Transverse colon (tissue), 4 donors: ENCODE measurements at regions not wholly inside any gene's neighbourhood (a gene's known extent, or its start where the extent isn't known, plus 50 kb on each side); places are given as distances from the start of the nearest gene placed in this dataset.
"Not testable (repeated sequence)": the region's sequence is repeated elsewhere in the genome, so short reads cannot be mapped to it uniquely, and the experiment has no call there.

Source experiments
- DNase-seq: peaks from one replicate; pipeline ENCODE4 v3.0.0-alpha.2; 2019
- H3K27ac ChIP-seq, 4 donors: fragments of 200-600 bp; sonication (generic); 2 replicates each; pipeline ENCODE4 v1.5.1; 2016 to 2018; ENCODE audit warnings: inconsistent platforms in 4 of 4
- H3K27me3 ChIP-seq: fragments of 200-600 bp; sonication (generic); 2 replicates; pipeline ENCODE4 v1.5.1; 2017; ENCODE audit warnings: inconsistent platforms
- H3K36me3 ChIP-seq, 4 donors: fragments of 200-600 bp; sonication (generic); 2 replicates each; pipeline ENCODE4 v1.5.1; 2017 to 2019; ENCODE audit warnings: inconsistent platforms in 4 of 4
- H3K4me1 ChIP-seq, 4 donors: fragments of 200-600 bp; sonication (generic); 2 replicates each; pipeline ENCODE4 v1.5.1; 2017 to 2020; ENCODE audit warnings: inconsistent platforms in 4 of 4
- H3K4me3 ChIP-seq, 4 donors: fragments of 200-600 bp; sonication (generic); 1 replicate in 1 of 4; 2 replicates in 3 of 4; pipeline versions ENCODE4 v1.5.1 to v1.6.1; 2017 to 2019; ENCODE audit warnings: inconsistent platforms in 4 of 4
- H3K9me3 ChIP-seq, 2 donors: fragments of 200-600 bp; sonication (generic); 2 replicates each; pipeline ENCODE4 v1.5.1; 2017 to 2019; ENCODE audit warnings: inconsistent platforms in 2 of 2
- EP300 ChIP-seq: sonication (generic); formaldehyde crosslinking; IDR thresholded peaks from one replicate; pipeline ENCODE4 v1.6.1; 2017; ENCODE audit warnings: antibody characterized with exemption, low read depth
- POLR2A ChIP-seq: fragments of 450-650 bp; IDR thresholded peaks from one replicate; pipeline ENCODE4 v1.6.1; 2016; ENCODE audit warnings: antibody characterized with exemption, mild to moderate bottlenecking, moderate library complexity
- POLR2AphosphoS5 ChIP-seq, 3 donors: sonication (generic); formaldehyde crosslinking; IDR thresholded peaks; one replicate each; pipeline ENCODE4 v1.6.1; 2016; ENCODE audit warnings: antibody characterized with exemption in 3 of 3
- WGBS, 2 donors: methylation state at CpG; one replicate each; pipeline ENCODE4 v1.1.5; 2018; ENCODE audit warnings: low coverage in 1 of 2; 5-methylcytosine and 5-hydroxymethylcytosine counted together
- in situ Hi-C, 4 donors: fragments of 200-750 bp; cut with MboI; loops; one replicate each; pipeline versions ENCODE4 v1.15.0 to v1.15.1; 2017; ENCODE audit warnings: low sequenced_read_pairs in 3 of 4, low pct_ligation_motif_present in 1 of 4, low pct_unique_long_range_greater_than_20kb in 1 of 4
- intact Hi-C: fragments of 100-400 bp; cut with DNase I; formaldehyde crosslinking; loops from one replicate; pipeline ENCODE4 v1.15.1; 2023; ENCODE audit warnings: low total_unique reads
- TF ChIP-seq, protein P1 (sequence below), 5 experiments: fragments of 200-600 bp in 3 of 5; fragments of 450-650 bp in 2 of 5; sonication (generic) in 3 of 5; IDR thresholded peaks; 1 replicate in 2 of 5; 2 replicates in 3 of 5; pipeline ENCODE4 v1.5.1; 2016 to 2017; ENCODE audit warnings: antibody characterized with exemption in 5 of 5, inconsistent platforms in 3 of 5, mild to moderate bottlenecking in 2 of 5, moderate library complexity in 1 of 5

DNA sequence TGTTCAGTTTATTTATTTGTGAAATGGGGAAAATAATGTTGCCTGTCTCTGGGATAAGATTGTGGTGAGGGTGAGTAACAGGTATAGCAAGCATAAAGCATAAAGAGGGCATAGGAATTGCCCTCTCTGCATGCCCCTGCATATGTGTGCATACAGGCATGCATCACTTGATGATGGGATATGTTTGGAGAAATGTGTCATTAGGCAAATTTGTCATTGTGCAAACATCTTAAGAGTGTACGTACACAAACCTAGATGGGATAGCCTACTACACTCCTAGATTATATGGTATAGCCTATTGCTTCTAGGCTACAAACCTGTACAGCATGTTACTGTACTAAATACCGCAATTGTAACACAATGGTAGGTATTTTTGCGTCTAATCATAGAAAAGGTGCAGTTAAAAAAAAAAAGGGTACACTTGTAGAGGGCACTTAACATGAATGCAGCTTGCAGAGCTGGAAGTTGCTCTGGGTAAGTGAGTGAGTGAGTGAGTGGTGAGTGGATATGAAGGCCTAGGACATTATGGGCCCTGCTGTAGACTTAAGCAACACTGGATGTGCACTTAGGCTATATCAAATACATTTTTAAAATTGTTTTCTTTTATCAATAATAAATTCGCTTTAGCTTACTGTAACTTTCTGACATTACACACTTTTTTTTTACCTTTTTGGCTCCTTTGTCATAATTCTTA, 386.5 kb upstream of the ANKRD30A start:
- H3K4me1 ChIP-seq: no peaks in the 10 kb centered on the region
- no peak overlapping the region for H3K27ac ChIP-seq
- H3K27me3 ChIP-seq: no peaks in the 10 kb centered on the region
- TF ChIP-seq POLR2A (no peak), POLR2AphosphoS5 (IDR thresholded peaks at IDR 0.05) (no peak), EP300 (no peak)
- TF ChIP-seq, protein P1, sequence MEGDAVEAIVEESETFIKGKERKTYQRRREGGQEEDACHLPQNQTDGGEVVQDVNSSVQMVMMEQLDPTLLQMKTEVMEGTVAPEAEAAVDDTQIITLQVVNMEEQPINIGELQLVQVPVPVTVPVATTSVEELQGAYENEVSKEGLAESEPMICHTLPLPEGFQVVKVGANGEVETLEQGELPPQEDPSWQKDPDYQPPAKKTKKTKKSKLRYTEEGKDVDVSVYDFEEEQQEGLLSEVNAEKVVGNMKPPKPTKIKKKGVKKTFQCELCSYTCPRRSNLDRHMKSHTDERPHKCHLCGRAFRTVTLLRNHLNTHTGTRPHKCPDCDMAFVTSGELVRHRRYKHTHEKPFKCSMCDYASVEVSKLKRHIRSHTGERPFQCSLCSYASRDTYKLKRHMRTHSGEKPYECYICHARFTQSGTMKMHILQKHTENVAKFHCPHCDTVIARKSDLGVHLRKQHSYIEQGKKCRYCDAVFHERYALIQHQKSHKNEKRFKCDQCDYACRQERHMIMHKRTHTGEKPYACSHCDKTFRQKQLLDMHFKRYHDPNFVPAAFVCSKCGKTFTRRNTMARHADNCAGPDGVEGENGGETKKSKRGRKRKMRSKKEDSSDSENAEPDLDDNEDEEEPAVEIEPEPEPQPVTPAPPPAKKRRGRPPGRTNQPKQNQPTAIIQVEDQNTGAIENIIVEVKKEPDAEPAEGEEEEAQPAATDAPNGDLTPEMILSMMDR (IDR thresholded peaks at IDR 0.05): no peak
- no peaks in the 10 kb centered on the region for H3K36me3 ChIP-seq
- in situ Hi-C loops: no loop called here
- peaks cover 0 to 3% of the 10 kb centered on the region in 2 donors for H3K9me3 ChIP-seq
- DNase-seq: no peak
- intact Hi-C loops: no loop called here
- no peak overlapping the region for H3K4me3 ChIP-seq
- 88 to 90% methylated on average over 4 of the region's 4 CpGs for WGBS, 2 donors

DNA sequence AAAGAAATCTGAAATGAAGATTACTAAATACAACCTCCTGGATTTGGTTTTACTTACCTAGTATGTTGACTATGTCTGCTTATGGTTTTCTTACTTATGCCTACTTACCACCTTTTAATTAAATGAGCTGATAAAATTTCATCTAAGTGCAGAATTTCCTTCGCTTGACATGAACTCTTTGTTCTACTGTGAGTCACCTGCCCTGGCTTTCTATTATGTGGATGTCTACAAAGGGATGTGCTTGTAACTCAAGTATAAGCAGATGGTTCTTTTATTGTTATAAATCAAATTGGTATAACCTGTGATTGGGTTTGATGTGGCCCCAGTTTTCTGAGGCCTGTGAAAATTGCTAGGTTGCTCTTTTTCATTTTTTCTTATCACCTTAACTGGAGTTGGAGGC, 389.1 kb upstream of the ANKRD30A start:
- Histone ChIP-seq H3K9me3 (peaks cover 0 to 3% of the 10 kb centered on the region in 2 donors), H3K36me3 (no peaks in the 10 kb centered on the region), H3K4me3 (no peak overlapping the region), H3K27me3 (no peaks in the 10 kb centered on the region), H3K4me1 (no peaks in the 10 kb centered on the region), H3K27ac (no peak overlapping the region)
- in situ Hi-C loops (no loop called here), intact Hi-C loops (no loop called here)
- WGBS, 2 donors: 88% methylated on average over 1 of the region's 1 CpG
- TF ChIP-seq POLR2AphosphoS5 (IDR thresholded peaks at IDR 0.05) (no peak), EP300 (no peak), POLR2A (no peak)
- TF ChIP-seq, protein P1 (IDR thresholded peaks at IDR 0.05): no peak
- DNase-seq: no peak

DNA sequence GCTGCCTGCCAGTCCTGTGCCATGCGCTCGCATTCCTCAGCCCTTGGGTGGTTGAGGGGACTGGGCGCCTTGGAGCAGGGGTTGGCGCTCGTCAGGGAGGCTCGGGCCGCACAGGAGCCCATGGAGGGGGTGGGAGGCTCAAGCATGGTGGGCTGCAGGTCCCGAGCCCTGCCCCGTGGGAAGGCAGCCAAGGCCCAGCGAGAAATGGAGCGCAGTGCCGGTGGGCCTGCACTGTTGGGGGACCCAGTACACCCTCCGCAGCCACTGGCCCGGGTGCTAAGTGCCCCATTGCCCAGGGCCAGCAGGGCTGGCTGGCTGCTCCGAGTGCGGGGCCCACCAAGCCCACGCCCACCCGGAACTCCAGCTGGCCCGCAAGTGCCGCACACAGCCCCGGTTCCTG, 390.8 kb upstream of the ANKRD30A start:
- H3K27me3 ChIP-seq, DNase-seq, H3K27ac ChIP-seq, H3K4me3 ChIP-seq, in situ Hi-C loops, H3K36me3 ChIP-seq, H3K4me1 ChIP-seq, intact Hi-C loops, H3K9me3 ChIP-seq: not testable (repeated sequence)
- WGBS, 2 donors: 90% methylated on average over 20 of the region's 21 CpGs; no CpG with 5 or more reads in 1 of the 2 donors

DNA sequence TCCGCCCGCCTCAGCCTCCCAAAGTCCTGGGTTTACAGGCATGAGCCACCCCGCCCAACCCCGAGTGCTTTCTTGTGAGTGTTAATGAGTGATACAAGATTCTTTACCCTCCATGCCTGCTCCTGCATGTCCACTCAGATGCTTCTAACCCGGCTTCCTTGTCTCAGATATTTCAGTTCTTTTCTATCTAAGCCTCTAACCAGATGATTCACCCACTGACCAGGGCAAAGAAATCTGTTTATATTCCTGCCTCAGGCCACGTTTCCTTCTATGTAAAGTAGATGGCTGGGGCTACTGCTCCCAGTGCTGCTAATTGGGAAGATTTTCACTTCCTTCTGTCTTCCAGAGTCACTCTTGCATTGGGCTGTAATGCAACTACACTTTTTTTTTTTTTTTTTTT, 395.1 kb upstream of the ANKRD30A start:
- no peak overlapping the region for H3K27ac ChIP-seq

More for the DNA sequence above, 395.1 kb upstream of the ANKRD30A start:
- DNase-seq: no peak
- Histone ChIP-seq H3K9me3 (no peaks in the 10 kb centered on the region), H3K4me3 (no peak overlapping the region), H3K36me3 (no peaks in the 10 kb centered on the region), H3K27me3 (no peaks in the 10 kb centered on the region), H3K4me1 (no peaks in the 10 kb centered on the region)
- 84 to 90% methylated on average over 3 to 6 of the region's 6 CpGs for WGBS, 2 donors
- in situ Hi-C loops: no loop called here
- TF ChIP-seq EP300 (no peak), POLR2AphosphoS5 (IDR thresholded peaks at IDR 0.05) (no peak), POLR2A (no peak)
- TF ChIP-seq, protein P1 (IDR thresholded peaks at IDR 0.05): no peak
- intact Hi-C loops: no loop called here
